ENCODE measurements at regions not wholly inside any gene's neighbourhood (a gene's known extent, or its start where the extent isn't known, plus 50 kb on each side); places are given as distances from the start of the nearest gene placed in this dataset.

- TF ChIP-seq YY1 (IDR thresholded peaks at IDR 0.05; ENCODE audit: insufficient read depth, insufficient read length): no peak
- no peak for TF ChIP-seq SUZ12 (IDR thresholded peaks at IDR 0.05; ENCODE audit: extremely low read depth, insufficient read depth, insufficient read length)
Observed at GRCh38 chr2:6579281-6579680, 286.4 kb downstream of the CMPK2 start.

All from NT2/D1 (cell line).